Activated T-cell treated with anti-CD3 and anti-CD28 coated beads for 1 hour (primary cell): ENCODE measurements at regions not wholly inside any gene's neighbourhood (a gene's known extent, or its start where the extent isn't known, plus 50 kb on each side); places are given as distances from the start of the nearest gene placed in this dataset.
"Not testable (repeated sequence)": the region's sequence is repeated elsewhere in the genome, so short reads cannot be mapped to it uniquely, and the experiment has no call there.

Experiments
- DNase-seq: peaks from one replicate; pipeline ENCODE4 v3.0.0-alpha.2; 2020; ENCODE audit warnings: low read depth

DNA sequence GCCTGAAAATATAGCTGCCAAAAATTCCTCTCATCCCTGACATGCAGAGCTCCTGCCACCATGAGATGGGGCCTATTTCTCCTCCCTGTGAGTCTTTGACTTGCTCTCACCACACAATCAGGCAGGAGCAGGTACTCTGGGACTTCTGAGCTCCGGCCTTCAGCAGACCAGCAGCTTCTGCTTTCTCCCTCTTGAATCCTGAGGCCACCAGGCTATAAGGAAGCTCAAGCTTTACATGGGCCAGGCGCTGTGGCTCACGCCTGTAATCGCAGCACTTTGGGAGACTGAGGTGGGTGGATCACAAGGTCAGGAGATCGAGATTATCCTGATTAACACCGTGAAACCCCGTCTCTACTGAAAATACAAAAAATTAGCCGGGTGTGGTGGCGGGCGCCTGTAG lies 238.7 kb upstream of the RREB1 start:
- no peak for DNase-seq

- no peak for DNase-seq
Measured at GRCh38 chr6:6870921-6871320, 236.8 kb upstream of the RREB1 start.

DNA sequence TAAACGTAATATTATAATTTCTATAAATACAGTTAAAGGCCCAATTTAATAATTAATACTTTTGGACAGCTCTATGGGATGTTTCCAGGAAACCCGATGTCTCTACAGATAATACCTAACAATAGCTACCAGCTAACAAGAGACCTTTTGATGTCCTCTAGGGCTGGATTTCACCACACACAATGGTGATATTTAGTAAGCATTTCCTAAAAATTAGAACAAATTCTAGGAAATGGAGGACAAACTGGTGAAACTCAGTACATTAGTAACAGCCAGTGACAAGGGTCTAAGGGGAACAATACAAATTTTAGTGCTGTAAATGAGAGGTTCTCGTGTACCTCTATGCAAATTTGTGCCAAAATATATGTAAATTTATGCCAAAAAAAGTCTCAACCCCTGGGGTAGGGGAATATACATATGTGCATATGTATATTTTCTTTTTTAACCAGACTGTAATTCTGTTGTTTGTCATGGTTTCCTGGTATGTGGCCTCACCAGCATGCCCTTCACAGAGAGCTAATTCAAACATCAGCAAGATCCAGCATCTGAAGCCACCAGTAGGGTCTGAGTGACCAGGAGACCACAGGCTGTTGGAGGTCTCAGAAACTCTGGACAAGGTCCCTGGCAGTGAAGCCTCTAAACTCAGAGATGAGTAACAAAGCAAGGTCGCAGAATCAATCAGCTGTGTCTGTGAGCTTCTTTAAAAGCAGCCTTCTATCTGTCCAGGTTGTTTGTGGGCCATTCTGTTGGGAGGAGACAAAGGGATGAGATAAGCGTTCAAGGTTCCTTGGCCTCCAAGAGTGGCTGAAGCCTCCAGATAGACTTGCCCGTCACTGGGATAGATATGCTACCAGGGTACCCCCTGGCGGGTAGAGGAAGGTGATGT lies 235.1 kb upstream of the RREB1 start:
- DNase-seq = no peak

- no peak for DNase-seq
Measured at GRCh38 chr6:6873778-6874177, 234.0 kb upstream of the RREB1 start.

GRCh38 chr6:6875818-6876470 lies 231.8 kb upstream of the RREB1 start:
- DNase-seq = no peak

- DNase-seq = not testable (repeated sequence)
Measured at GRCh38 chr6:6877792-6878191, 230.0 kb upstream of the RREB1 start.

GRCh38 chr6:6878887-6879585 lies 228.7 kb upstream of the RREB1 start:
- DNase-seq = no peak

- not testable (repeated sequence) for DNase-seq
Measured at GRCh38 chr6:6879586-6879974, 228.2 kb upstream of the RREB1 start.

DNA sequence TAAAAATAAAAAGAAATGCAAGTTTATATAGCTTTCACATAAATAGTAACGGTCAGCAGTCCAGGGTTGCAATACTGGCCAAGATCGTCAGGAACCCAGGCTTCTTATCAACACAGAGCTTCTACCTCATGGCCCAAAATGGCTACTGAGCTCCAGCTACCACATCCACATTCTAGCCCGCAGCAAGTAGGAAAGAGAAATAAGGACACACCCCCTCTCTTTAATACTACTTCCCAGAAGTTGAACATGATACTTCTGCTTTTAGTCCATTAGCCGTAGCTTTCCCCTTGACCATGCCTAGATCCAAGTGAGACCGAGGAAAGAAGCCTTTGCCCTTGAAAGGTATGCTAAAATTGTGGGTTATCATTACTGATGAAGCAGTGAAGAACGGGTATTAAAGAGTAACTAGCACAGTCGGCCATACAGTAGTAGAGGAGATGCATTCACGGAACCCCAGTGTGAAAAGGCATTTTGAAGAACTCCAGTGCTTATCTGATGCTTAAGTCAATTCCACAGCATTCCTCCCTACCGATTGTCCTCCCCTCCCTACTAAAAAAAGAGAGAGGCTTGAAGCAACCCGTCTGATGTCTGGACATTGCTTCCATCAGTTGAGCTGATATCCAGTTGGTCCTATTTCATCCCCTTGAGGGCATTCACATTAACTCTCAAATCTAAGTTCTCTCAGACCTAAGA lies 226.9 kb upstream of the RREB1 start:
- DNase-seq = no peak

DNA sequence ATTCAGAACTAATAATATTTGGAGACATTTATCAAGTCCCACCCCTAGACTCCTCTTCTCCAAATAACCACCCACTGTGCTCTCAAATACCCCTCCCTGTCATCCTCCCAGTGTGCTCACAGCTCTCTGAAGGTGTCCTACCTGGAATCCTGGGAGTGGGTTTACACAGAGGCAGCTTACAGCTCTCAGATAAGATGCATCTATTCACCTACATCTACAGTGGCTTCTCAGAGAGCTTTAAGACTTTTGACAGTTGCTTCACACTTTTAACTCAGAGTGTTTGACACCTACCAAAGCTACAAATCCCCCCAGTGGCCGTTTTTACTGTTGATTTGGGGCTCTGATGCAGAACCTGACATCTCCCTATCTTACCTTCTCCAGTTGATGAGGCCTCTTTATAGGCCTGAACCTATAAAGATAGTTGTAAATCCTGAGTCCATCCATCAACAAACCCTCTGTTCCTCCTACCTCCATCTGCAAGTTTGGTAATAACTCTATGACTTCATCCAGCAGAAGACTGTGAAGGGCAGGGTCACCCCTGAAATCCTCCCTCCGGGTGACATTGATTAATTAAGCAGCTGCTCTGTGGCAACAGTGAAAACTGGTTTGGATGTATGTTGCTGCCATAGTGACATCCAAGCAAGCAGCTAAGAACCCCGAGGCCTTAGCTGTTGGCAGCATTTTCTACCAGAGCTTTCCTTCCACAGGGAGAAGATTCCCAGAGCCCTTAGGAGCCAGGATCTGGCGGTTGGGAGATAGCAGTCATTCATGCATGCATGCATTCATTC lies 226.1 kb upstream of the RREB1 start:
- DNase-seq = no peak

- DNase-seq = no peak
Measured at GRCh38 chr6:6882592-6882991, 225.2 kb upstream of the RREB1 start.

GRCh38 chr6:6883011-6883410 lies 224.8 kb upstream of the RREB1 start:
- no peak for DNase-seq

DNA sequence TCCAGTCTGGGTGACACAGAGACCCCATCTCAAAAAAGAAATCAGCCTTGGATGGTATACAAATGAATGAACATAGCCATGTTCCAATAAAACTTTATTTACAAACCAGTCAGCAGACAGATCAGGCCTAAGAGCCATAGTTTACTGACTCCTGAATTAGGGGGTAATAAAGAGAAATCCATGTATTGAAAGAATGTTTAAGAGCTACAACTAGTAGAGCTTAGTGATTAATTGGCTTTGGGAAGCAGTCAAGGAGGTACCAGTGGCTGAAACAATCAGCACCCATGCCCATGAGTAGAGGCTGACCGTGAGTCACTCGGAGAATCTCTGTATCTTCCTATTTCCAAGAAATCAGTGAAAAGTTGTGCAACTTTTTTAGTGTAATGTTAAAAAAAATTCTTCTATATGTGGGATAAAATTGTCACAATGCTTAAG lies 223.6 kb upstream of the RREB1 start:
- no peak for DNase-seq

DNA sequence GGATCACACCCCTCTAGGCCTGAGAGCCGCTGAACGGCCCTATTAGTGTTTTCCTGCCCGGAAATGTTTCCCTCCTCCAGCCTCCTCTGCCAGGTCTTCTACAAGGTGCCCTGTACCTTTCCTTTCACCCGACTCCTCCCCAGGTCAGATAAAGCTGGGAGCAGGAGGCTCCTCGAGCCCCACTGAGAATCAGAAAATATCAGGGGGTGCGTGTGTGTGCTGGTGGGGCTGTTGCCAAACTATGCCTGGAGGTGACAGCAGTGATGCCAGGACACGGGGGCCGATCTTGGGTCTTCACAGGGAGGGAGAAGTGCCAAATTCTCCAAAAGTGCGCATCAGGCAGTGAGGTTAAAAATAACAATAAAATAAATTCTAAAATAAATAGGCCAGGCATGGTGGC lies 222.8 kb upstream of the RREB1 start:
- DNase-seq = no peak

DNA sequence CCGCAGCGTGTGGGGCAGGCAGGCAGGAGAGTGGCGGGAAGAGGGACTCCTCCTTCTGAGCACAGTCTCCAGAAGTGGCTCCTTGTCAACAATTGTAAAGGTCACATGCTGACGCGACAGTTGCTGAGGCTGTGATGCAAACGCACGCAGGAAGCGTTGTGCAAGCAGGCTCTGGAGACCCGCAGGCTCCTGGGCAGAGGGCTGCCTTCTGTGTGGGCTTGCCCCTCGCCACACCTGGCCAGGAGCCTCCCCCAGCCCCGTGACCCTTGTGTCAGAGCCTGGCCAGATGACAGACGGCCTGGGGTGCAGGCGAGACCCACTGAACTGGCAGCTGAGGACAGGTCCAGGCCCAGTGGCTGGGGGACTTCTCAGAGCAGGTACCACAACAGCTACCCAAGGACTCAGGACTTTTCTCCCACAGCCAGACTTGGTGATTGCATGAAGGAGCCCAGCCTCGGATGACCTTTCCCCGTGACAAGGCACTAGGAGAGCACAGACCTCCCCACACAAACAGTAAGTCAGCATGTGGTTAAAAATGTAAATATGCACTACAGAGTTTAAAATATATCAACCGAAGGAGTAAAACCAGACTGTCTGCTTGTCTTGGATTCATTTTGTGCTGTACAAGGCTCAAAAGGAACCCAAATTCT lies 222.1 kb upstream of the RREB1 start:
- DNase-seq = no peak

DNA sequence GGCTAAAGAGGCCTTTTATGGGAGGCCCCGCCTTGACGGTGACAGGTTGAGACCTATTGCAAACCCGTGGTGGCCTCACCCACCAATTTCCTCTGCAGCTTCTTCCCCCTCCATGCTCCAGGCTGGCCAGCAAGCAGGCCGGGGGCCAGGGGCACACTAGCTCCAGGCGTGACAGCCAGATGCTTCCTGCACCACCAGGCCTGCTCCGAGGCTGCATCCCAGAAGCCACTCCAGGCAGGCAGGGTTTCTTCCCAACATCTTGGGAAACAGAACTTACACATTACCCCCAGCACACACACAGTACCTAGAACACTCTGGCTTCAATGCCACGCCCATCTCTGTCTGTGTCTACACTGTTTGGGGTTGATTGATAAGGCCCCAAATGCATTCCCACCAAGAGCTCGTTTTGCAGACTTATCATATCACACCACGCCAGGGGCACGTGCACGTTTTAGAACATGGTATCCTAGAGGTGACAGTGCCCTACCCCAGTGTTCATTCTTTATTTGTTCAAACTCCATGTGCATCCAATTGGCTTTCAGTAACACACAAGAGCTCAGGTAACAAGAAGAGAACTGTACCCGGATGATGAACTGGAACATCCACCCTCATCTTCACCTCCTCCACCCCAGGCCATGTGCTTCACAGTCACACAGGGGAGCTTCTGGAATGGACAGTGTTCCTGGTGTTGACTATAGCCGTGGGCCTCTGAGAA lies 221.4 kb upstream of the RREB1 start:
- no peak for DNase-seq

DNA sequence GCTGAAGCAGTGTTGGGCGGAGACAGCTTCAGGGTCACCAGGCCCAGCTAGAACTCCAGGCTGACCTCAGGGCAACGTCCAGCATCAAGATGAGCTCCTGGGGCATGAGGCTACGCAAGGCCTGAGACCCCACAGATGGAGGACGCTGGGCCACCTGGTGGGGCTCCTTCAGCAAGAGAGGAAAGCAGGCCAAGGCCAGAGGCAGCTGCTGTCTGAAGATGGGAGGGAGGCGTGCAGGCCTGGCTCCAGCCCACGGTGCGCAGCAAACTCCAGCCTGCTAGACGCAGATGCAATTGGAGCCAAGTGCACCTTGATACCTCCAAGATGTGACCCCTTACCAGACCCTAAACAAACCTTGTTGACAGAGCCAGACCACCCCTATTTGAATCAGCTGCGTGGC lies 220.9 kb upstream of the RREB1 start:
- no peak for DNase-seq

GRCh38 chr6:6889601-6890000 lies 218.2 kb upstream of the RREB1 start:
- no peak for DNase-seq

GRCh38 chr6:6890400-6890858 lies 217.3 kb upstream of the RREB1 start:
- DNase-seq = no peak

GRCh38 chr6:6891125-6891721 lies 216.5 kb upstream of the RREB1 start:
- DNase-seq = no peak
